DMS 273 (cell line): ENCODE measurements at regions not wholly inside any gene's neighbourhood (a gene's known extent, or its start where the extent isn't known, plus 50 kb on each side); places are given as distances from the start of the nearest gene placed in this dataset.
"Not testable (repeated sequence)": the region's sequence is repeated elsewhere in the genome, so short reads cannot be mapped to it uniquely, and the experiment has no call there.

Experiments
- DNase-seq: peaks from one replicate; lab custom pipeline; 2025; ENCODE audit not compliant: unreplicated experiment; lab: John Stamatoyannopoulos, UW

DNA sequence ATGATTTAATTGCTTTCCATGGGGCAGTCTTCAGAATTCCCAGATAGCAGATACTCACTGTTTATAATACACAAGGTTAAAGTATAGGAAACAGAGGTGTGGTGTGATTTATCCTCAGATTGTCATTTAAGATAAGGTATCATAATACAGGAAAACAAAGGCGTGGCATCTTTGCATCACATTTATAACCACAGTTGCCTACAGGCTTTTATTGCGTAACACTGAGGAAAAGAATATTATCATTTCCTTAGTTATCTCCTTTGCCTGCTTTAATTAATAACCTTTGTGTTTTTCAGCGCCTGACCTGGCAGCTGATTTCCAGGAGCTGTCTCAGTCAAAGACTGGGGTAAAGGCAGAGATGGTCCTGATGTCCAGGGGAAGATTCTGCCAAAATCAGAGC is 68.8 kb downstream of the SSX7 start:
- DNase-seq, result no peak

GRCh38 chrX:52577464-52578173 is 60.8 kb upstream of the XAGE1B start:
- no peak for DNase-seq

GRCh38 chrX:52576946-52577345 is 60.1 kb upstream of the XAGE1B start:
- DNase-seq, result no peak

DNA sequence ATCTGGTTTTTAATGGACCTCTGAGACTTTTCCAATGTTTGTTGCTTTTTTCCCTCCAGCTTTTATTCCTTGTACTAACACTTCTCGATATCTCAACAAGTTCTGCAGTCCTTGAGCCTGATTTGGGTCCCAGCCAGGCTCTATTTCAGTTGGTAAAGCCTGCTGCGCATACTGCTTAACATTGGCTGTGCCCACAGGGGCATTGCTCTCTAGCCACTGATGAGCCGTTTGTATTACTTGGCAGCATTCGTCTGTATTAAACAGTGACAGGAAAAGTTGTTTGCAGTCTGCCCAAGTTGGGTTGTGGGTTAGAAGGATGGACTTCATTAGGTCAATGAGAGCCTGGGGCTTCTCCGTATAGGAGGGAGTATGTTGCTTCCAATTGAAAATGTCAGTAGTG is 59.6 kb upstream of the XAGE1B start:
- DNase-seq, result peak; percentile 2

GRCh38 chrX:52574416-52575275 is 57.8 kb upstream of the XAGE1B start:
- DNase-seq, result peak; percentile 81

DNA sequence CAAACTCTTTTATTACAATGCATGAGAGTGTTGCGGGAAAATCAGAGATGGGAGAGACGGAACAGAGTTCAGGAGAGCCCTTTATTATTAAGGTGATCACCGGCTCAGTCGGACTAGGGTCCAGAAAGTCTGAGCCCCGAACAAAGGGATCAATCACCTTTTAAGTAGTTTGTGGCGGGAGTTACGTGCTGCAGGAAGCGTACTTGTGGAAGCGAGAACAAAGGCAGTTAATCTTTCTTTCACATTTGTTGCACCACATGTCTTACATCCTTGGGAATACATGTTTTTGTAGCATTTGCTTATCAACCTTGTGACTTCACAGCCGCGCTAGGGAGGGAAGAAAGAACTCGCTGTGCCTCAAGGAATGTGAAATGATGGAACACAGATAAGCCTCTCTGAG is 51.3 kb upstream of the XAGE1B start:
- not testable (repeated sequence) for DNase-seq
